ENCODE measurements at regions not wholly inside any gene's neighbourhood (a gene's known extent, or its start where the extent isn't known, plus 50 kb on each side); places are given as distances from the start of the nearest gene placed in this dataset.

DNA sequence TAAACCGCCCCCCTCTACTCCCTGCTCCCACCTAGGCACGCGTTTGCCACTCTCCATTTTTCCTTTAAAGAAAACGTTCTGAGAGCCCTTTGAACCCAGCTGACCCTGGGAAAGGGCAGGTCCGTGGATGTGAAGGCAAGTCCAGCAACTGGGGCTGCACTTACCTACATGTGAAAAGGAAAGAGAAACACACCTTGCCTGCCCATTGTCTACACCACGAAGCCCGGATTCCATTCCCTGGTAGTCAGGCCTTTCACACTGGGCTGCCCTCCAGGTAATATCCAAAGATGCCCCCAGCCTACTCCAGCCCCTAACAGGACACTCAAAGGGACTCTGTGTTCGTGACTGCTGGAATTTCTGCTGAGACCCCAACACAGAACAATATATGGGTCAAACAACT lies 94.4 kb downstream of the CD83 start:
- intact Hi-C loops (cut with micrococcal nuclease): loop anchor here (5.0 kb wide), 4 partner anchors 185 to 1115 kb away; no protein-coding TSS in a partner anchor
- Mint-ChIP-seq H3K4me1 (peaks cover 45% of the 10 kb centered on the region), H3K36me3 (ENCODE audit: low read depth) (peaks cover 10% of the 10 kb centered on the region), H3K27me3 (no peaks in the 10 kb centered on the region), H3K4me3 (peak overlapping the region; percentile 85), H3K27ac (peak overlapping the region; percentile 88), H3K9me3 (no peaks in the 10 kb centered on the region)
- DNase-seq (no peak), ATAC-seq (ENCODE audit: low read depth) (no peak)
- POLR2A ChIA-PET: interaction anchor here (0.6 to 1.2 kb wide), 2 partner anchors 468 to 610 kb away, joined by 3 read pairs; no protein-coding TSS in a partner anchor
- CTCF ChIA-PET: interaction anchor here (0.7 to 2.7 kb wide), 10 partner anchors 12 to 1411 kb away, joined by 3 to 9 read pairs (median 4); no protein-coding TSS in a partner anchor
- TF ChIP-seq, protein P1, sequence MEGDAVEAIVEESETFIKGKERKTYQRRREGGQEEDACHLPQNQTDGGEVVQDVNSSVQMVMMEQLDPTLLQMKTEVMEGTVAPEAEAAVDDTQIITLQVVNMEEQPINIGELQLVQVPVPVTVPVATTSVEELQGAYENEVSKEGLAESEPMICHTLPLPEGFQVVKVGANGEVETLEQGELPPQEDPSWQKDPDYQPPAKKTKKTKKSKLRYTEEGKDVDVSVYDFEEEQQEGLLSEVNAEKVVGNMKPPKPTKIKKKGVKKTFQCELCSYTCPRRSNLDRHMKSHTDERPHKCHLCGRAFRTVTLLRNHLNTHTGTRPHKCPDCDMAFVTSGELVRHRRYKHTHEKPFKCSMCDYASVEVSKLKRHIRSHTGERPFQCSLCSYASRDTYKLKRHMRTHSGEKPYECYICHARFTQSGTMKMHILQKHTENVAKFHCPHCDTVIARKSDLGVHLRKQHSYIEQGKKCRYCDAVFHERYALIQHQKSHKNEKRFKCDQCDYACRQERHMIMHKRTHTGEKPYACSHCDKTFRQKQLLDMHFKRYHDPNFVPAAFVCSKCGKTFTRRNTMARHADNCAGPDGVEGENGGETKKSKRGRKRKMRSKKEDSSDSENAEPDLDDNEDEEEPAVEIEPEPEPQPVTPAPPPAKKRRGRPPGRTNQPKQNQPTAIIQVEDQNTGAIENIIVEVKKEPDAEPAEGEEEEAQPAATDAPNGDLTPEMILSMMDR (IDR thresholded peaks at IDR 0.05): no peak

DNA sequence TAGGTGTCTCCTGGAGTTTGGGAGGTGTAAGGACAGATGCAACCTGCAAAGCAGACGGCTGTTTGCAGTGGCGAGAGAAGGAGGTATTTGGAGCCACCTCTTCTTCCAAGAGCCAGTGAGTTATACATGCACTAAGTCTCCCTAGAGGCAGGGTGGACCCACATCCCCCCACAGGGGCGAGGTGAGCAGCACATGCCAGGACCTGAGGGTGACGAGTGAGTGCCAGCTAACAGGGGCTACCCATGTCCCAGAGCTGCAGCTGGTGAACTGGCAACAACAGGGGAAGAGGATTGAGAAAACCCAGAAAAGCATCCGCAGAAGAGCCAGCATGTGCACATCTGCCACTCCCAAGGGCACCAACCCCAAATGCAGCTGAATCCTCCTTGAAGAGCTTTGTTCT lies 95.1 kb downstream of the CD83 start:
- intact Hi-C loops (cut with micrococcal nuclease): loop anchor here (5.0 kb wide), 4 partner anchors 185 to 1115 kb away; no protein-coding TSS in a partner anchor
- Mint-ChIP-seq H3K9me3 (no peaks in the 10 kb centered on the region), H3K4me1 (peaks cover 45% of the 10 kb centered on the region), H3K27me3 (no peaks in the 10 kb centered on the region), H3K27ac (peak overlapping the region; percentile 88), H3K36me3 (ENCODE audit: low read depth) (peaks cover 10% of the 10 kb centered on the region), H3K4me3 (no peak overlapping the region)
- TF ChIP-seq, protein P1 (IDR thresholded peaks at IDR 0.05): no peak
- CTCF ChIA-PET: interaction anchor here (1.4 kb wide), 1 partner anchor 498 kb away, joined by 4 read pairs; no protein-coding TSS in a partner anchor
- no peak for DNase-seq
- POLR2A ChIA-PET: interaction anchor here (0.6 kb wide), 1 partner anchor 25 kb away, joined by 8 read pairs; no protein-coding TSS in a partner anchor
- no peak for ATAC-seq (ENCODE audit: low read depth)

DNA sequence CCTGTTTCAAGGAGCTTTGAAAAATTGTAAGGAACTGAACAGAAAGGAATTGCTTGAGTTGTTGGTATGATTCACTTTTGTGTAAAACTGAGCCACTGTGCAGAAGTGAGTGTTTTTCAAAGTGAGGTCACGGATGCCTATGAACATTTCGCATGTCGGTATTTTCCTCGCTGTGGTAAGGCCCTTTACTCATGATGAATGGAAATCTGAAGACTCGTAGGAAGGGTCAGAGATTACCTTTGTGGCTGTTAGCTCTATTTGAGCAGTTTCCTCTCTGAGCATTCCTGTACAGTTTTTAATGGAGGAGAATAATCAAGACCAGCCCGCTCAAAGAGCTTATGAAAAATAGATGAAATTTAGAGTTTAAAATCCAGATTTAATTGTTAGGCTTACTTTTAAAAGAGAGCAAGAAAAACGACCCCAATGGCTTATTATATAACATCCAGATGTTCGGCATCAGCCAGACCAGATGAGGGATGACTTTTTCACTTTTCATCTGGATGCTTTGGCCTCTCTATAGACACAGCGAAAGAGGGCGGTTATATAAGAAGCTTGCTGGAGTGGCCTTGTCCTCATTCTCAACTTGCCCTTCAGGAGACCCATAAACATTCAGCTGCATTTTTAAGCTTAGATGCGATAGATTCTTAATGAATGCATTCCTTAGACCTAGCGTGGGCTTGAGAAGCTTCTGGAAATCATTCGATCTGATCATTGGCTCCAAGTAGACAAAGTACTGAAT lies 99.5 kb downstream of the CD83 start:
- Mint-ChIP-seq H3K9me3 (no peaks in the 10 kb centered on the region), H3K4me1 (peaks cover 39% of the 10 kb centered on the region), H3K36me3 (ENCODE audit: low read depth) (peaks cover 10% of the 10 kb centered on the region), H3K27me3 (no peaks in the 10 kb centered on the region), H3K27ac (no peak overlapping the region), H3K4me3 (no peak overlapping the region)
- intact Hi-C loops (cut with micrococcal nuclease): no loop called here
- ATAC-seq (ENCODE audit: low read depth): no peak
- DNase-seq: no peak
- TF ChIP-seq, protein P1 (IDR thresholded peaks at IDR 0.05): no peak
- CTCF ChIA-PET: no interaction called here
- POLR2A ChIA-PET: interaction anchor here (0.6 kb wide), 1 partner anchor 950 kb away, joined by 8 read pairs; no protein-coding TSS in a partner anchor

DNA sequence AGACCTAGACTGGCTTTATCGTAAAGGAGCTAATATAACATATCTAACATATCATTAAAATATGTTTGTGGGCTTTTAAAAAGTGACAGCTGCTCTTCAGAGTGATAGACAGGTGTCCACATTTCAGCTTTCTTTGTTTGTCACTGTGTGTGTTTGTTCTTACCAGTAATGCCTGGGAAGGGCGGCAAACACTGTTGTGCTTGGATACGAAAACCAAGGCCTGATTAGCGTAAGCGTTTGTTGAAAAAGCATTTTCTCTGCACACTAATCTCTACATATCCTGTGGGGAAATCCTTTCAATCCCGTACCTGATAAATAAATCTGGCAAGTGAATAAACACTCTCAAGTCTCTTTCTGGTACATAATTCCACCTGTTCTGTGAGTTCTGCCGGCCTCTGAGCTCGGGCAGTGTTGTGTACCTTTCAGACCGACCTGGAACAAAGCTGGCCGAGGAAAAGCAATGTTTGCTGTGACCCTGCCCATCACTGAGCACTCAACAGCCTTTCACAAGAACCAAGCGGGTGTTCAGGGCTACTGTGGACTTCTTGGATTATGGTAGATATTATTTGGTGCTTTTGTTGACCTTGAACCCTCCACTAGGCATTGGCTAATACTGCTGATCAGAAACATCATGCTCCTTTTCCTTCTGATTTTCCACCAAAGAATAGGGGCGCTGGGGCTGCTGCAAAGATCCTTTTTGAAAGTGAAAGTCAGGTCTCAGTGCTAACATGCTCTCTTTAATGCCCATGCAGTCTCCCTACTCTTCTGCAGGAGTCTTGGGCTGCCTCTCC lies 100.4 kb downstream of the CD83 start:
- no peak for DNase-seq
- Mint-ChIP-seq H3K36me3 (ENCODE audit: low read depth) (peaks cover 10% of the 10 kb centered on the region), H3K27me3 (no peaks in the 10 kb centered on the region), H3K4me1 (peaks cover 33% of the 10 kb centered on the region), H3K4me3 (no peak overlapping the region), H3K9me3 (no peaks in the 10 kb centered on the region), H3K27ac (peak overlapping the region; percentile 59)
- ChIA-PET CTCF (no interaction called here), POLR2A (interaction anchor here (0.6 kb wide), 1 partner anchor 950 kb away, joined by 8 read pairs; no protein-coding TSS in a partner anchor)
- TF ChIP-seq, protein P1 (IDR thresholded peaks at IDR 0.05): no peak
- intact Hi-C loops (cut with micrococcal nuclease): no loop called here
- ATAC-seq (ENCODE audit: low read depth): no peak

DNA sequence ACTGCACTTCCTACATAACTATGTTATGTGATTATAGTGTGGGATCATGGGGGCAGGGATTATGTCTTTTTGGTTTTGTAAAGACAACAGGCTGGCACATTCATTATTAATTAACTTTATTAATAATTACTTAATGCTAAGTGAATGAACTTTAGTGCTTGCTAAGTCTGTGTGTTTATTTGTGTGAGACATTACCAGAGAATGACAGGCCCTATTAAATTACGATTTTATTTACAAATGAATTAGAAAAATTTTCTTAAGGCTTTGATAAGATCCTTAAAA lies 100.9 kb downstream of the CD83 start:
- ChIA-PET CTCF (no interaction called here), POLR2A (interaction anchor here (0.6 to 1.2 kb wide), 2 partner anchors 10 to 234 kb away, joined by 3 to 7 read pairs; no protein-coding TSS in a partner anchor)

More for the DNA sequence above, 100.9 kb downstream of the CD83 start:
- ATAC-seq (ENCODE audit: low read depth): no peak
- DNase-seq: no peak
- Mint-ChIP-seq H3K4me1 (peaks cover 33% of the 10 kb centered on the region), H3K27ac (no peak overlapping the region), H3K9me3 (no peaks in the 10 kb centered on the region), H3K4me3 (no peak overlapping the region), H3K36me3 (ENCODE audit: low read depth) (peaks cover 7% of the 10 kb centered on the region), H3K27me3 (no peaks in the 10 kb centered on the region)
- intact Hi-C loops (cut with micrococcal nuclease): no loop called here
- TF ChIP-seq, protein P1 (IDR thresholded peaks at IDR 0.05): no peak

Data from activated B cell treated with CpG ODN at 0.5 μM for 24 hours (primary cell).